KMS-11 (cell line): ENCODE measurements at regions not wholly inside any gene's neighbourhood (a gene's known extent, or its start where the extent isn't known, plus 50 kb on each side); places are given as distances from the start of the nearest gene placed in this dataset.
"Not testable (repeated sequence)": the region's sequence is repeated elsewhere in the genome, so short reads cannot be mapped to it uniquely, and the experiment has no call there.

Experiments used
- H2AFZ ChIP-seq: fragments of 200-600 bp; sonication (generic); 2 replicates; pipeline ENCODE4 v1.6.1; 2016; ENCODE audit warnings: antibody characterized with exemption, mixed run types, low read depth
- H3K27ac ChIP-seq: fragments of 200-600 bp; sonication (generic); 2 replicates; pipeline ENCODE4 v1.6.1; 2016; ENCODE audit warnings: mild to moderate bottlenecking, mixed run types
- H3K27me3 ChIP-seq: fragments of 200-600 bp; sonication (generic); 2 replicates; pipeline ENCODE4 v1.6.1; 2017; ENCODE audit warnings: mild to moderate bottlenecking, low read depth, mixed run types, moderate library complexity; ENCODE audit not compliant: insufficient read depth
- H3K36me3 ChIP-seq: fragments of 200-600 bp; sonication (generic); 2 replicates; pipeline ENCODE4 v1.6.1; 2017; ENCODE audit warnings: mild to moderate bottlenecking, mixed run types; ENCODE audit not compliant: insufficient read depth
- H3K4me1 ChIP-seq: fragments of 200-600 bp; sonication (generic); 2 replicates; pipeline ENCODE4 v1.6.1; 2016; ENCODE audit warnings: mild to moderate bottlenecking, low read depth, mixed run types; ENCODE audit not compliant: poor library complexity, severe bottlenecking
- H3K4me2 ChIP-seq: fragments of 200-600 bp; sonication (generic); 2 replicates; pipeline ENCODE4 v1.7.0; 2016; ENCODE audit warnings: mild to moderate bottlenecking, mixed run types
- H3K4me3 ChIP-seq: fragments of 200-600 bp; sonication (generic); IDR thresholded peaks from 2 replicates; pipeline ENCODE4 v1.6.1; 2017; ENCODE audit warnings: low read depth, low read length, mixed read lengths; ENCODE audit not compliant: insufficient read depth
- H3K79me2 ChIP-seq: fragments of 200-600 bp; sonication (generic); 2 replicates; pipeline ENCODE4 v1.6.1; 2016; ENCODE audit warnings: low read depth, mixed run types; ENCODE audit not compliant: insufficient read depth
- H3K9ac ChIP-seq: fragments of 200-600 bp; sonication (generic); 2 replicates; pipeline ENCODE4 v1.6.1; 2016; ENCODE audit warnings: mild to moderate bottlenecking, mixed run types
- H4K20me1 ChIP-seq: fragments of 200-600 bp; sonication (generic); 2 replicates; pipeline ENCODE4 v1.6.1; 2016; ENCODE audit warnings: mild to moderate bottlenecking, mixed run types; ENCODE audit not compliant: insufficient read depth
- TF ChIP-seq, protein P1 (sequence below): fragments of 200-600 bp; sonication (generic); conservative IDR thresholded peaks from 2 replicates; pipeline ENCODE4 v1.6.1; 2017; ENCODE audit warnings: low read depth, mild to moderate bottlenecking, antibody characterized with exemption, low read length, moderate library complexity, mixed read lengths

DNA sequence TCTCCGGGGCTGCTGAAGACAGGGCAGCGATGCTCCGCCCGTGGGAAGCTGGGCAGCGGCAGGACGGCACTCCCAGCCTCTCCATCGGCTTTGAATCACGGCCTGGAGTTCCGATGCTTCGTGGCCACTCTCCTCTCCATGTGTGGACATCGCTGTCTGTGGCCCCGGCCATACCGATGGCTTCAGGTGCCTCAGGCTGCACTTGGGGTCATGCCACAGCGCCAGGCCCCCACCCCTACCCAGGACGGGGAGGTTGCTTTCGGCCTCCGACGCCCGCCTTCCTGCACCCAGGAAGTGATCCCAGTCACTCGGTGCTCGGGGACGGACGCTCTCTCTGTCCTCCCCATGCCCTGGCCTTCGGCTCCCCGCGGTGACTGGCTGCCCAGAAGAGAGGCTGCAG is 180.7 kb downstream of the BANP start:
- Histone ChIP-seq H3K79me2 (no peaks in the 10 kb centered on the region), H2AFZ (no peak overlapping the region), H3K27me3 (peaks cover 37% of the 10 kb centered on the region; the same call in 1 of the 2 replicates), H3K36me3 (no peaks in the 10 kb centered on the region), H3K4me1 (no peaks in the 10 kb centered on the region), H3K9ac (no peak overlapping the region), H3K4me3 (no peak overlapping the region), H3K27ac (no peak overlapping the region), H3K4me2 (no peak overlapping the region), H4K20me1 (no peaks in the 10 kb centered on the region)
- TF ChIP-seq, protein P1, sequence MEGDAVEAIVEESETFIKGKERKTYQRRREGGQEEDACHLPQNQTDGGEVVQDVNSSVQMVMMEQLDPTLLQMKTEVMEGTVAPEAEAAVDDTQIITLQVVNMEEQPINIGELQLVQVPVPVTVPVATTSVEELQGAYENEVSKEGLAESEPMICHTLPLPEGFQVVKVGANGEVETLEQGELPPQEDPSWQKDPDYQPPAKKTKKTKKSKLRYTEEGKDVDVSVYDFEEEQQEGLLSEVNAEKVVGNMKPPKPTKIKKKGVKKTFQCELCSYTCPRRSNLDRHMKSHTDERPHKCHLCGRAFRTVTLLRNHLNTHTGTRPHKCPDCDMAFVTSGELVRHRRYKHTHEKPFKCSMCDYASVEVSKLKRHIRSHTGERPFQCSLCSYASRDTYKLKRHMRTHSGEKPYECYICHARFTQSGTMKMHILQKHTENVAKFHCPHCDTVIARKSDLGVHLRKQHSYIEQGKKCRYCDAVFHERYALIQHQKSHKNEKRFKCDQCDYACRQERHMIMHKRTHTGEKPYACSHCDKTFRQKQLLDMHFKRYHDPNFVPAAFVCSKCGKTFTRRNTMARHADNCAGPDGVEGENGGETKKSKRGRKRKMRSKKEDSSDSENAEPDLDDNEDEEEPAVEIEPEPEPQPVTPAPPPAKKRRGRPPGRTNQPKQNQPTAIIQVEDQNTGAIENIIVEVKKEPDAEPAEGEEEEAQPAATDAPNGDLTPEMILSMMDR: no peak

DNA sequence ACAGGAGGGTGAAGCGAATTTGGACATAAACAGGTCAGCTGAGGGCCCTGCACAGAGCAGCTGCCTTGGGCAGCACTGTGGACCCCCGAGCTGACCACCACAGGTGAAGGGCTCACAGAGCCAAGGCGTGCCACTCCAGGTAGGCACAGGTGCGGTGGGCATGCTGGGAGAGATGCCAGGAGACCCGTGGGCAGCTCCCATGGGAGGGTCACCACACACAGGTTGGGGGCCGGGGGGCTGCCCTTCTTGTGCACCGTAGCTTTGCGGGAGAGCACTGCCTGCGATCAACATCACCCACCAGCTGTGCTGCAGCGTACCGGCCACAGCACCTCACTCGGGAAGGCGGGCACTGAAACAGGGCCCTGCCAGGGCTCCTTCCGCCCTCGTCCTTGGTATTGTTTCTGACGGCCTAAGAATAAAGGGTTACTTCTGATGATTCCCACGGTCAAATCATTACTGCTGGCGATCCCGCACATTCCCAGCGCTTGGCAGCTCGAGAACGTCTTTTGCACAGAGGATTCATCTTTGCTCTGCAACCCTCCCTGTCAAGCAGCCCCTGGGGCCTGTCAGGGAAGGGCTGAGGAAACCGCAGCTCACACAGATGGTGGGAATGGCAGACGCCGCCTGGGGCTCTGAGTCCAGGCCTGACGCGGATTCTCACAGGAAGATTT is 181.7 kb downstream of the BANP start:
- peaks cover 40% of the 10 kb centered on the region; the same call in 1 of the 2 replicates for H3K27me3 ChIP-seq
- no peaks in the 10 kb centered on the region for H3K4me1 ChIP-seq
- H3K36me3 ChIP-seq: no peaks in the 10 kb centered on the region
- no peak overlapping the region for H3K9ac ChIP-seq
- H3K27ac ChIP-seq: no peak overlapping the region
- H4K20me1 ChIP-seq: no peaks in the 10 kb centered on the region
- no peak overlapping the region for H3K4me2 ChIP-seq
- TF ChIP-seq, protein P1: no peak
- no peak overlapping the region for H3K4me3 ChIP-seq
- H3K79me2 ChIP-seq: no peaks in the 10 kb centered on the region
- no peak overlapping the region for H2AFZ ChIP-seq

GRCh38 chr16:88133507-88133843 is 182.2 kb downstream of the BANP start:
- H4K20me1 ChIP-seq: no peaks in the 10 kb centered on the region

GRCh38 chr16:88134172-88134898 is 183.1 kb downstream of the BANP start:
- H3K4me1 ChIP-seq, H4K20me1 ChIP-seq, H3K79me2 ChIP-seq, H3K4me2 ChIP-seq, H2AFZ ChIP-seq, H3K9ac ChIP-seq, H3K4me3 ChIP-seq, H3K36me3 ChIP-seq, H3K27ac ChIP-seq: not testable (repeated sequence)
- H3K27me3 ChIP-seq: peaks cover 37% of the 10 kb centered on the region; the same call in 1 of the 2 replicates

More at GRCh38 chr16:88133507-88133843, 182.2 kb downstream of the BANP start:
- TF ChIP-seq, protein P1: no peak
- Histone ChIP-seq H3K79me2 (no peaks in the 10 kb centered on the region), H3K27ac (no peak overlapping the region), H3K4me1 (no peaks in the 10 kb centered on the region), H3K4me2 (no peak overlapping the region), H3K27me3 (peaks cover 38% of the 10 kb centered on the region; the same call in 1 of the 2 replicates), H2AFZ (no peak overlapping the region), H3K36me3 (no peaks in the 10 kb centered on the region), H3K9ac (no peak overlapping the region), H3K4me3 (no peak overlapping the region)

DNA sequence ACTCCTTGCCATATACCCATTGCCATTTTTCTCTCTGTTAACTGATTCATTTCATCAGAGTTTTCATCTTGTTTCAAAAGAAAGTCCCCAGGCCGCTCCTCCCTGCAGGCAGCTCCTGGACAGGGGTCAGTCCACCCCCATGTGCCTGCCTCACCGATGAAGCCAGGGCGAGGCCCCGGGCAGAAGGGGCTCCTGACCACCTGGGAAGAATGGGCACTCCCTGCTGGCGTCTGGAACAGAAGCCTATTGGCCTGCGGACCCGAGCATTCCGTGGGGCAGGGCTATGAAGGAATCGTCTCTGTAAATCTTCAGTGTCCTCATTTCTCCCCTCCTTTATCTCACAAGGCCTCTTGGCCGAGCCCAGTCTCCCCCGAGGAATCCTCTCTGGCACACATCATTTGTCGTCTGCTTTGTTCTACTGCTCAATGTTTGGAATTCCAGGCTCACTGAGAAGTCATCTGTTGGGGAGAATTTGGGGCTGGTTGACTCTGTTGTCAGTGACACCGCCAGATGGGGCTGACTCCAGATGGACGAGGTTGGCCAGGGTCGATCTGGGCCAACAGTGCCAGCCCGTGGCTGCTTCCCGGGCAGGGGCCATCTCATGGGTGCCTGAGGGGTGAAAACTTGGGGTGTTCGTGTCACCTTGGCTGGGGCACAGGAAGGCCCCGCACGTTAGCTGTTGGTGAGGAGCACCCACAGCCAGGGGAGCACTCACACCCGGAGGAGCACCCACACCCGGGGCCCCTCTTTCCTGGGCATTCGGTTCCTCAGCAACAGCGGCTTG is 183.9 kb downstream of the BANP start:
- H3K27ac ChIP-seq, H2AFZ ChIP-seq, H3K36me3 ChIP-seq, H3K4me2 ChIP-seq, H3K4me1 ChIP-seq, H4K20me1 ChIP-seq, H3K9ac ChIP-seq, H3K79me2 ChIP-seq, H3K4me3 ChIP-seq: not testable (repeated sequence)
- H3K27me3 ChIP-seq: peaks cover 43% of the 10 kb centered on the region; the same call in 1 of the 2 replicates

GRCh38 chr16:88136211-88136713 is 185.0 kb downstream of the BANP start:
- not testable (repeated sequence) for H3K9ac ChIP-seq, H3K4me2 ChIP-seq, H3K27ac ChIP-seq, H3K36me3 ChIP-seq, H2AFZ ChIP-seq, H3K79me2 ChIP-seq, H3K4me1 ChIP-seq, H4K20me1 ChIP-seq, H3K4me3 ChIP-seq
- H3K27me3 ChIP-seq: peaks cover 50% of the 10 kb centered on the region

DNA sequence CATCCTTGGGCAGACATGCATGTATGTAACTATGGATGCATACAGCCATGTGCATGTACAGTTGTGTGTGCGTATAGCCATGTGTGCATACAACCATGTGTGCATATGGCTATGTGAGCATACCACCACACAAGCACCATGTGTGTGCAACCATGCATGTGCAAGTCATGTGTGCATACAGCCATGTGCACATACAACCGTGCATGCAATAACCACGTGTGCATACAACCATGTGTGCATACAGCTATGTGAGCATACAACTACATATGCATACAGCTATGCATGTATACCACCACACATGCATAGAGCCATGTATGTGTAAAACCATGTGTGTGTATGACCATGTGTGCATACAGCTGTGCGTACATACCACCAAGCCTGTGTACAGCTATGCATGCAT is 185.7 kb downstream of the BANP start:
- not testable (repeated sequence) for H3K9ac ChIP-seq, H3K4me3 ChIP-seq, H3K4me2 ChIP-seq, H3K79me2 ChIP-seq, H4K20me1 ChIP-seq, H3K27ac ChIP-seq, H2AFZ ChIP-seq, H3K36me3 ChIP-seq, H3K4me1 ChIP-seq
- peaks cover 53% of the 10 kb centered on the region for H3K27me3 ChIP-seq
